Stimulated activated naive CD8-positive, alpha-beta T cell treated with anti-CD3 and anti-CD28 coated beads, Interleukin-15, amount 100 ng/mL, for 72 hours (primary cell): ENCODE measurements at regions not wholly inside any gene's neighbourhood (a gene's known extent, or its start where the extent isn't known, plus 50 kb on each side); places are given as distances from the start of the nearest gene placed in this dataset.
"Not testable (repeated sequence)": the region's sequence is repeated elsewhere in the genome, so short reads cannot be mapped to it uniquely, and the experiment has no call there.

Experiments used
- ATAC-seq: fragments of 150-1000 bp; cut with Tn5 transposase; 2 replicates; pipeline ENCODE4 v1.10.0; 2021; ENCODE audit warnings: mild to moderate bottlenecking, moderate library complexity
- DNase-seq, 2 donors: peaks; one replicate each; pipeline ENCODE4 v3.0.0; 2021 to 2022
- H3K27ac Mint-ChIP-seq, 2 donors: one replicate each; pipeline ENCODE4 v1.8.0; 2022; ENCODE audit warnings: mild to moderate bottlenecking in 2 of 2, mixed read lengths in 2 of 2, moderate library complexity in 2 of 2
- H3K27me3 Mint-ChIP-seq: one replicate; pipeline ENCODE4 v1.8.0; 2022; ENCODE audit warnings: mixed read lengths
- H3K4me1 Mint-ChIP-seq: one replicate; pipeline ENCODE4 v1.8.0; 2022; ENCODE audit warnings: mild to moderate bottlenecking, mixed read lengths
- H3K4me3 Mint-ChIP-seq, 2 donors: one replicate each; pipeline ENCODE4 v1.8.0; 2022; ENCODE audit warnings: mild to moderate bottlenecking in 2 of 2, mixed read lengths in 2 of 2, moderate library complexity in 1 of 2
- H3K9me3 Mint-ChIP-seq, 2 donors: one replicate each; pipeline ENCODE4 v1.8.0; 2022; ENCODE audit warnings: mixed read lengths in 2 of 2

GRCh38 chr18:75865639-75866038 lies 438.1 kb upstream of the SMIM21 start:
- H3K4me1 Mint-ChIP-seq = no peaks in the 10 kb centered on the region
- peaks cover 62% of the 10 kb centered on the region for H3K27me3 Mint-ChIP-seq
- peaks cover 0 to 17% of the 10 kb centered on the region in 2 donors for H3K9me3 Mint-ChIP-seq
- no peak overlapping the region for H3K27ac Mint-ChIP-seq
- DNase-seq (no peak), ATAC-seq (peak; percentile 31)
- no peak overlapping the region for H3K4me3 Mint-ChIP-seq

GRCh38 chr18:75864816-75865215 lies 437.3 kb upstream of the SMIM21 start:
- no peak for DNase-seq
- no peak for ATAC-seq
- peaks cover 70% of the 10 kb centered on the region for H3K27me3 Mint-ChIP-seq
- no peaks in the 10 kb centered on the region for H3K4me1 Mint-ChIP-seq
- H3K9me3 Mint-ChIP-seq = peaks cover 0 to 21% of the 10 kb centered on the region in 2 donors
- no peak overlapping the region for H3K27ac Mint-ChIP-seq
- H3K4me3 Mint-ChIP-seq = no peak overlapping the region

GRCh38 chr18:75863696-75864095 lies 436.2 kb upstream of the SMIM21 start:
- no peak overlapping the region for H3K27ac Mint-ChIP-seq
- ATAC-seq (no peak), DNase-seq (no peak)
- no peak overlapping the region for H3K4me3 Mint-ChIP-seq
- H3K27me3 Mint-ChIP-seq = peaks cover 76% of the 10 kb centered on the region
- no peaks in the 10 kb centered on the region for H3K4me1 Mint-ChIP-seq
- H3K9me3 Mint-ChIP-seq = peaks cover 0 to 22% of the 10 kb centered on the region in 2 donors

- H3K9me3 Mint-ChIP-seq = peaks cover 0 to 22% of the 10 kb centered on the region in 2 donors
- H3K4me1 Mint-ChIP-seq = no peaks in the 10 kb centered on the region
- no peak overlapping the region for H3K4me3 Mint-ChIP-seq
- ATAC-seq (no peak), DNase-seq (no peak)
- H3K27me3 Mint-ChIP-seq = peaks cover 69% of the 10 kb centered on the region
- H3K27ac Mint-ChIP-seq = no peak overlapping the region
These were observed 435.0 kb upstream of the SMIM21 start for GRCh38 chr18:75862458-75862857.

GRCh38 chr18:75860166-75860565 lies 432.7 kb upstream of the SMIM21 start:
- DNase-seq (no peak), ATAC-seq (no peak)
- no peak overlapping the region for H3K4me3 Mint-ChIP-seq
- H3K9me3 Mint-ChIP-seq = peaks cover 0 to 22% of the 10 kb centered on the region in 2 donors
- H3K27me3 Mint-ChIP-seq = peaks cover 56% of the 10 kb centered on the region
- H3K27ac Mint-ChIP-seq = no peak overlapping the region
- H3K4me1 Mint-ChIP-seq = no peaks in the 10 kb centered on the region

- peaks cover 51% of the 10 kb centered on the region for H3K27me3 Mint-ChIP-seq
- H3K27ac Mint-ChIP-seq = no peak overlapping the region
- no peak for DNase-seq
- H3K4me1 Mint-ChIP-seq = no peaks in the 10 kb centered on the region
- H3K9me3 Mint-ChIP-seq = peaks cover 0 to 16% of the 10 kb centered on the region in 2 donors
- no peak for ATAC-seq
- no peak overlapping the region for H3K4me3 Mint-ChIP-seq
These were observed 432.0 kb upstream of the SMIM21 start for GRCh38 chr18:75859533-75859932.

GRCh38 chr18:75858754-75859153 lies 431.3 kb upstream of the SMIM21 start:
- Mint-ChIP-seq H3K9me3 (peaks cover 0 to 12% of the 10 kb centered on the region in 2 donors), H3K4me3 (no peak overlapping the region), H3K4me1 (no peaks in the 10 kb centered on the region), H3K27me3 (peaks cover 43% of the 10 kb centered on the region), H3K27ac (no peak overlapping the region)
- DNase-seq (no peak), ATAC-seq (no peak)

- no peak overlapping the region for H3K27ac Mint-ChIP-seq
- H3K4me3 Mint-ChIP-seq = no peak overlapping the region
- ATAC-seq (no peak), DNase-seq (no peak)
- H3K4me1 Mint-ChIP-seq = no peaks in the 10 kb centered on the region
- H3K9me3 Mint-ChIP-seq = peaks cover 0 to 12% of the 10 kb centered on the region in 2 donors
- H3K27me3 Mint-ChIP-seq = peaks cover 33% of the 10 kb centered on the region
These were observed 430.1 kb upstream of the SMIM21 start for GRCh38 chr18:75857558-75857957.

- DNase-seq (no peak), ATAC-seq (no peak)
- Mint-ChIP-seq H3K9me3 (peaks cover 0 to under 1% of the 10 kb centered on the region in 2 donors), H3K4me3 (no peak overlapping the region), H3K4me1 (no peaks in the 10 kb centered on the region), H3K27ac (no peak overlapping the region), H3K27me3 (peaks cover 5% of the 10 kb centered on the region)
These were observed 427.3 kb upstream of the SMIM21 start for GRCh38 chr18:75854808-75855207.

- H3K27me3 Mint-ChIP-seq = no peaks in the 10 kb centered on the region
- DNase-seq (no peak), ATAC-seq (no peak)
- H3K4me3 Mint-ChIP-seq = no peak overlapping the region
- no peaks in the 10 kb centered on the region for H3K4me1 Mint-ChIP-seq
- no peak overlapping the region for H3K27ac Mint-ChIP-seq
- no peaks in the 10 kb centered on the region for H3K9me3 Mint-ChIP-seq
These were observed 426.7 kb upstream of the SMIM21 start for GRCh38 chr18:75854174-75854573.

GRCh38 chr18:75846321-75846720 lies 418.8 kb upstream of the SMIM21 start:
- Mint-ChIP-seq H3K9me3 (no peaks in the 10 kb centered on the region), H3K27me3 (no peaks in the 10 kb centered on the region), H3K27ac (no peak overlapping the region), H3K4me3 (no peak overlapping the region), H3K4me1 (no peaks in the 10 kb centered on the region)
- DNase-seq (no peak), ATAC-seq (no peak)

- no peak for ATAC-seq
- Mint-ChIP-seq H3K27me3 (no peaks in the 10 kb centered on the region), H3K4me1 (no peaks in the 10 kb centered on the region), H3K27ac (no peak overlapping the region), H3K9me3 (no peaks in the 10 kb centered on the region), H3K4me3 (no peak overlapping the region)
- DNase-seq = no peak
These were observed 417.9 kb upstream of the SMIM21 start for GRCh38 chr18:75845413-75845812.

GRCh38 chr18:75844146-75844545 lies 416.6 kb upstream of the SMIM21 start:
- Mint-ChIP-seq H3K4me1 (no peaks in the 10 kb centered on the region), H3K27ac (no peak overlapping the region), H3K4me3 (no peak overlapping the region), H3K9me3 (no peaks in the 10 kb centered on the region), H3K27me3 (no peaks in the 10 kb centered on the region)
- ATAC-seq = no peak
- no peak for DNase-seq

GRCh38 chr18:75840131-75840530 lies 412.6 kb upstream of the SMIM21 start:
- ATAC-seq (no peak), DNase-seq (no peak)
- H3K27me3 Mint-ChIP-seq = peaks cover 11% of the 10 kb centered on the region
- no peaks in the 10 kb centered on the region for H3K9me3 Mint-ChIP-seq
- no peak overlapping the region for H3K27ac Mint-ChIP-seq
- H3K4me1 Mint-ChIP-seq = no peaks in the 10 kb centered on the region
- H3K4me3 Mint-ChIP-seq = no peak overlapping the region

- H3K27ac Mint-ChIP-seq, H3K4me1 Mint-ChIP-seq, ATAC-seq, DNase-seq, H3K9me3 Mint-ChIP-seq, H3K4me3 Mint-ChIP-seq: not testable (repeated sequence)
- H3K27me3 Mint-ChIP-seq = peaks cover 11% of the 10 kb centered on the region
These were observed 412.2 kb upstream of the SMIM21 start for GRCh38 chr18:75839686-75840085.

- DNase-seq (no peak), ATAC-seq (no peak)
- Mint-ChIP-seq H3K4me3 (no peak overlapping the region), H3K27me3 (peaks cover 11% of the 10 kb centered on the region), H3K9me3 (no peaks in the 10 kb centered on the region), H3K4me1 (no peaks in the 10 kb centered on the region), H3K27ac (no peak overlapping the region)
These were observed 411.5 kb upstream of the SMIM21 start for GRCh38 chr18:75839041-75839440.

GRCh38 chr18:75837316-75837715 lies 409.8 kb upstream of the SMIM21 start:
- Mint-ChIP-seq H3K4me3 (no peak overlapping the region), H3K4me1 (no peaks in the 10 kb centered on the region), H3K9me3 (no peaks in the 10 kb centered on the region), H3K27ac (no peak overlapping the region), H3K27me3 (peaks cover 24% of the 10 kb centered on the region)
- DNase-seq (no peak), ATAC-seq (no peak)
